IMR-90 (cell line): ENCODE measurements at regions not wholly inside any gene's neighbourhood (a gene's known extent, or its start where the extent isn't known, plus 50 kb on each side); places are given as distances from the start of the nearest gene placed in this dataset.

Experiments used
- ATAC-seq: fragments of 200-7000 bp; cut with Tn5 transposase; 2 replicates; pipeline ENCODE4 v1.9.1; 2020; ENCODE audit warnings: low read depth, mild to moderate bottlenecking, moderate library complexity
- BruUV-seq: library from RNA; stranded (reverse); fragments of 400-500 nt; replicated peaks from 2 replicates; lab custom pipeline; 2021; lab: Mats Ljungman, UMichigan
- CTCF ChIA-PET: fragments of 300-600 bp; formaldehyde crosslinking; extraction: SDS; loops from one replicate; lab custom pipeline; 2021; ENCODE audit warnings: antibody characterized with exemption; lab: Yijun Ruan, JAX
- POLR2A ChIA-PET: fragments of 300-600 bp; sonication (Branson Sonifier 250); formaldehyde crosslinking; loops from one replicate; lab custom pipeline; 2022; ENCODE audit warnings: antibody characterized with exemption; ENCODE audit not compliant: unreplicated experiment; lab: Charles Lee
- DNase-seq: peaks from one replicate; pipeline ENCODE4 v3.0.0; 2013
- H2AFZ ChIP-seq: replicated peaks from 2 replicates; pipeline ENCODE3; 2013; ENCODE audit warnings: low read length, mild to moderate bottlenecking; ENCODE audit not compliant: poor library complexity
- H2AK5ac ChIP-seq: 2 replicates; pipeline ENCODE4 v1.6.1; 2013; ENCODE audit warnings: low read depth, low read length, inconsistent platforms
- H2AK9ac ChIP-seq: replicated peaks from 2 replicates; pipeline ENCODE3; 2013; ENCODE audit warnings: mild to moderate bottlenecking, low read depth, low read length, moderate library complexity; ENCODE audit not compliant: poor library complexity
- H2BK120ac ChIP-seq: 2 replicates; pipeline ENCODE4 v1.6.1; 2013; ENCODE audit warnings: low read depth, low read length, inconsistent platforms
- H2BK15ac ChIP-seq: 3 replicates; pipeline ENCODE4 v1.6.1; 2013; ENCODE audit warnings: low read depth, low read length, inconsistent platforms
- H2BK20ac ChIP-seq: 2 replicates; pipeline ENCODE4 v1.6.1; 2013; ENCODE audit warnings: low read depth, mild to moderate bottlenecking, inconsistent platforms, low read length, moderate library complexity
- H2BK5ac ChIP-seq: 2 replicates; pipeline ENCODE4 v1.6.1; 2013; ENCODE audit warnings: mild to moderate bottlenecking, low read depth, low read length, inconsistent platforms; ENCODE audit not compliant: poor library complexity, severe bottlenecking
- H3K14ac ChIP-seq: replicated peaks from 2 replicates; pipeline ENCODE4 v1.6.1; 2013; ENCODE audit warnings: low read depth, low read length, inconsistent platforms
- H3K18ac ChIP-seq: 2 replicates; pipeline ENCODE4 v1.6.1; 2013; ENCODE audit warnings: low read depth, low read length, control low read depth
- H3K23ac ChIP-seq: 2 replicates; pipeline ENCODE4 v1.6.1; 2013; ENCODE audit warnings: low read depth, low read length, inconsistent platforms
- H3K27ac ChIP-seq: 2 replicates; pipeline ENCODE4 v1.5.1; 2013; ENCODE audit warnings: mild to moderate bottlenecking, control low read depth, low read length; ENCODE audit not compliant: insufficient read depth
- H3K27me3 ChIP-seq: 2 replicates; pipeline ENCODE4 v1.6.1; 2013; ENCODE audit warnings: low read length; ENCODE audit not compliant: control insufficient read depth, insufficient read depth
- H3K36me3 ChIP-seq: 2 replicates; pipeline ENCODE4 v1.6.1; 2013; ENCODE audit warnings: low read length, mixed read lengths; ENCODE audit not compliant: control insufficient read depth, insufficient read depth
- H3K4ac ChIP-seq: 2 replicates; pipeline ENCODE4 v1.6.1; 2013; ENCODE audit warnings: low read depth, low read length, inconsistent platforms
- H3K4me1 ChIP-seq: 2 replicates; pipeline ENCODE4 v1.6.1; 2013; ENCODE audit warnings: low read length, mixed read lengths; ENCODE audit not compliant: control insufficient read depth, insufficient read depth
- H3K4me2 ChIP-seq: 2 replicates; pipeline ENCODE4 v1.6.1; 2013; ENCODE audit warnings: low read depth, mild to moderate bottlenecking, control low read depth, low read length, moderate library complexity
- H3K4me3 ChIP-seq: 2 replicates; pipeline ENCODE4 v1.5.1; 2013; ENCODE audit warnings: low read depth, mild to moderate bottlenecking, control low read depth, low read length, moderate library complexity; ENCODE audit not compliant: insufficient read depth
- H3K56ac ChIP-seq: 2 replicates; pipeline ENCODE4 v1.6.1; 2013; ENCODE audit warnings: low read length, inconsistent platforms; ENCODE audit not compliant: insufficient read depth; ENCODE audit errors: extremely low read depth
- H3K79me1 ChIP-seq, 2 experiments: 2 replicates each; pipeline ENCODE4 v1.6.1; 2013; ENCODE audit warnings: low read length in 2 of 2, inconsistent platforms in 1 of 2, low read depth in 1 of 2
- H3K9ac ChIP-seq: 2 replicates; pipeline ENCODE4 v1.6.1; 2013; ENCODE audit warnings: low read depth, low read length, control low read depth
- H3K9me1 ChIP-seq: 2 replicates; pipeline ENCODE4 v1.6.1; 2013; ENCODE audit warnings: low read length, inconsistent platforms; ENCODE audit not compliant: insufficient read depth
- H3K9me3 ChIP-seq: 2 replicates; pipeline ENCODE4 v1.6.1; 2013; ENCODE audit warnings: low read length; ENCODE audit not compliant: control insufficient read depth, insufficient read depth
- H4K20me1 ChIP-seq: 2 replicates; pipeline ENCODE4 v1.6.1; 2013; ENCODE audit warnings: low read length, inconsistent platforms; ENCODE audit not compliant: insufficient read depth
- H4K5ac ChIP-seq: 2 replicates; pipeline ENCODE4 v1.6.1; 2013; ENCODE audit warnings: mild to moderate bottlenecking, low read depth, low read length, control low read depth
- H4K8ac ChIP-seq, 2 experiments: 2 replicates each; pipeline ENCODE4 v1.6.1; 2013; ENCODE audit warnings: low read depth in 2 of 2, low read length in 2 of 2, control low read depth in 1 of 2, inconsistent platforms in 1 of 2
- H4K91ac ChIP-seq: 2 replicates; pipeline ENCODE4 v1.6.1; 2013; ENCODE audit warnings: low read depth, low read length, inconsistent platforms; ENCODE audit not compliant: insufficient read depth
- BHLHE40 ChIP-seq: fragments of 150-350 bp; IDR thresholded peaks from 2 replicates; pipeline ENCODE4 v1.6.1; 2016; ENCODE audit warnings: mild to moderate bottlenecking, low read depth, low read length
- MAFK ChIP-seq: IDR thresholded peaks from 2 replicates; pipeline ENCODE4 v1.6.1; 2012; ENCODE audit warnings: low read depth, low read length, improper control_type of control experiment
- POLR2A ChIP-seq: IDR thresholded peaks from 2 replicates; pipeline ENCODE4 v1.6.1; 2012; ENCODE audit warnings: mild to moderate bottlenecking, low read depth, low read length
- RCOR1 ChIP-seq: IDR thresholded peaks from 2 replicates; pipeline ENCODE4 v1.6.1; 2012; ENCODE audit warnings: mild to moderate bottlenecking, low read length, improper control_type of control experiment; ENCODE audit not compliant: insufficient replicate concordance
- WGBS, 2 experiments: methylation state at CpG; one replicate each; pipeline versions ENCODE4 v1.1.5 to v1.1.7; 2013; ENCODE audit warnings: missing lambda C conversion rate in 2 of 2; ENCODE audit not compliant: insufficient read length in 1 of 2; ENCODE audit errors: extremely low coverage in 2 of 2; 5-methylcytosine and 5-hydroxymethylcytosine counted together
- dilution Hi-C: fragments of 300-500 bp; cut with HindIII; formaldehyde crosslinking; loops from one replicate; pipeline ENCODE4 v1.14.3; 2018; ENCODE audit warnings: low sequenced_read_pairs; ENCODE audit not compliant: unreplicated experiment
- in situ Hi-C: fragments of 300-500 bp; cut with MboI; formaldehyde crosslinking; loops from 3 replicates; pipeline ENCODE4 v1.14.3; 2019; ENCODE audit warnings: low sequenced_read_pairs, inconsistent platforms, mixed read lengths
- intact Hi-C: fragments of 100-400 bp; cut with micrococcal nuclease; formaldehyde crosslinking; loops from 2 replicates; pipeline ENCODE4 v1.10.0; 2022
- TF ChIP-seq, protein P1 (sequence below): conservative IDR thresholded peaks from 2 replicates; pipeline ENCODE4 v1.5.1; 2012; ENCODE audit warnings: mild to moderate bottlenecking, low read depth, low read length, improper control_type of control experiment
- TF ChIP-seq, protein P2 (sequence below): fragments of 150-350 bp; IDR thresholded peaks from 2 replicates; pipeline ENCODE4 v1.6.1; 2016; ENCODE audit warnings: low read depth, mild to moderate bottlenecking, low read length, moderate library complexity, borderline replicate concordance

DNA sequence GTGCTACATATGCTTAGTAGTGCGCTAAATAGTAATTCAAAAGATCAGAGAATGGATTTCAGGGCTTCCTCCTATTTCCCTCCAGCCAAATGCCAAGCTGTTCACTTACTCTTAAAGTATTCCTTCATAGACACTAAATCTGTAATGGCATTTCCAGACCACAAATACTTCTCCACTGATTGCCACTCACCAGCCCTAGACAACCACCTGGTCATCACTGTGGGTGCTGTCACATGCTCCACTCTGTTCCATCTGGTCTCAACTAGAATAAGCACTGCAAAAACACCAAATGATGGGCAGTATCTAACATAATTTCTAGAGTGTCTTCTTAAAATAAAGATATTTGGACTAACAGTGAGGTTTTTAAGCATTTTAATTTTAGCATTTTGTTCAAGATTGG lies 341.3 kb downstream of the AASDHPPT start:
- no peaks in the 10 kb centered on the region for H3K4me1 ChIP-seq
- H3K27ac ChIP-seq = no peak overlapping the region
- H3K23ac ChIP-seq = no peak overlapping the region
- H2BK5ac ChIP-seq = no peak overlapping the region
- ChIA-PET CTCF (no interaction called here), POLR2A (no interaction called here)
- no peaks in the 10 kb centered on the region for H3K79me1 ChIP-seq
- no peak overlapping the region for H3K4ac ChIP-seq
- H4K91ac ChIP-seq = no peak overlapping the region
- H3K36me3 ChIP-seq = no peaks in the 10 kb centered on the region
- no peak overlapping the region for H4K5ac ChIP-seq
- no peak overlapping the region for H3K9ac ChIP-seq
- no peak for DNase-seq
- H3K4me2 ChIP-seq = no peak overlapping the region
- no TSS peak for BruUV-seq
- no peak overlapping the region for H2AK9ac ChIP-seq
- H3K56ac ChIP-seq = no peak overlapping the region
- no peak overlapping the region for H2BK120ac ChIP-seq
- H2BK20ac ChIP-seq = no peak overlapping the region
- intact Hi-C loops (no loop called here), dilution Hi-C loops (no loop called here), in situ Hi-C loops (no loop called here)
- WGBS, 2 experiments = no CpG with 5 or more reads among the region's 1 CpG
- no peak overlapping the region for H3K4me3 ChIP-seq
- no peak overlapping the region for H4K8ac ChIP-seq
- TF ChIP-seq, protein P1, sequence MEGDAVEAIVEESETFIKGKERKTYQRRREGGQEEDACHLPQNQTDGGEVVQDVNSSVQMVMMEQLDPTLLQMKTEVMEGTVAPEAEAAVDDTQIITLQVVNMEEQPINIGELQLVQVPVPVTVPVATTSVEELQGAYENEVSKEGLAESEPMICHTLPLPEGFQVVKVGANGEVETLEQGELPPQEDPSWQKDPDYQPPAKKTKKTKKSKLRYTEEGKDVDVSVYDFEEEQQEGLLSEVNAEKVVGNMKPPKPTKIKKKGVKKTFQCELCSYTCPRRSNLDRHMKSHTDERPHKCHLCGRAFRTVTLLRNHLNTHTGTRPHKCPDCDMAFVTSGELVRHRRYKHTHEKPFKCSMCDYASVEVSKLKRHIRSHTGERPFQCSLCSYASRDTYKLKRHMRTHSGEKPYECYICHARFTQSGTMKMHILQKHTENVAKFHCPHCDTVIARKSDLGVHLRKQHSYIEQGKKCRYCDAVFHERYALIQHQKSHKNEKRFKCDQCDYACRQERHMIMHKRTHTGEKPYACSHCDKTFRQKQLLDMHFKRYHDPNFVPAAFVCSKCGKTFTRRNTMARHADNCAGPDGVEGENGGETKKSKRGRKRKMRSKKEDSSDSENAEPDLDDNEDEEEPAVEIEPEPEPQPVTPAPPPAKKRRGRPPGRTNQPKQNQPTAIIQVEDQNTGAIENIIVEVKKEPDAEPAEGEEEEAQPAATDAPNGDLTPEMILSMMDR = no peak
- TF ChIP-seq BHLHE40 = no peak
- TF ChIP-seq, protein P2, sequence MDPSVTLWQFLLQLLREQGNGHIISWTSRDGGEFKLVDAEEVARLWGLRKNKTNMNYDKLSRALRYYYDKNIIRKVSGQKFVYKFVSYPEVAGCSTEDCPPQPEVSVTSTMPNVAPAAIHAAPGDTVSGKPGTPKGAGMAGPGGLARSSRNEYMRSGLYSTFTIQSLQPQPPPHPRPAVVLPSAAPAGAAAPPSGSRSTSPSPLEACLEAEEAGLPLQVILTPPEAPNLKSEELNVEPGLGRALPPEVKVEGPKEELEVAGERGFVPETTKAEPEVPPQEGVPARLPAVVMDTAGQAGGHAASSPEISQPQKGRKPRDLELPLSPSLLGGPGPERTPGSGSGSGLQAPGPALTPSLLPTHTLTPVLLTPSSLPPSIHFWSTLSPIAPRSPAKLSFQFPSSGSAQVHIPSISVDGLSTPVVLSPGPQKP = no peak
- TF ChIP-seq POLR2A = no peak
- TF ChIP-seq RCOR1 = no peak
- no peak for TF ChIP-seq MAFK
- no peak for ATAC-seq
- H2AK5ac ChIP-seq = no peak overlapping the region
- no peaks in the 10 kb centered on the region for H3K9me3 ChIP-seq
- no peak overlapping the region for H2AFZ ChIP-seq
- H4K20me1 ChIP-seq = no peaks in the 10 kb centered on the region
- H3K9me1 ChIP-seq = peaks cover 5% of the 10 kb centered on the region; the same call in 1 of the 2 replicates
- no peak overlapping the region for H3K14ac ChIP-seq
- no peaks in the 10 kb centered on the region for H3K27me3 ChIP-seq
- H2BK15ac ChIP-seq = no peak overlapping the region
- H3K18ac ChIP-seq = no peak overlapping the region
